ENCODE measurements at regions not wholly inside any gene's neighbourhood (a gene's known extent, or its start where the extent isn't known, plus 50 kb on each side); places are given as distances from the start of the nearest gene placed in this dataset.
"Not testable (repeated sequence)": the region's sequence is repeated elsewhere in the genome, so short reads cannot be mapped to it uniquely, and the experiment has no call there.

GRCh38 chr1:68923475-68924088 is 426.7 kb upstream of the DEPDC1 start:
- TF ChIP-seq TAF1 (IDR thresholded peaks at IDR 0.05; ENCODE audit: borderline replicate concordance, low read depth, low read length); POLR2AphosphoS5 (IDR thresholded peaks at IDR 0.05; ENCODE audit: low read depth, low read length); POLR2A (IDR thresholded peaks at IDR 0.05; ENCODE audit: low read depth, low read length): not testable (repeated sequence)

Measured in GM12892 (cell line).